Kidney (tissue), 13 donors: ENCODE measurements at regions not wholly inside any gene's neighbourhood (a gene's known extent, or its start where the extent isn't known, plus 50 kb on each side); places are given as distances from the start of the nearest gene placed in this dataset.

Experiments
- DNase-seq, 5 donors: peaks; one replicate each; pipeline ENCODE4 v3.0.0-alpha.2; 2013 to 2020
- FAIRE-seq: peaks from 2 replicates; lab custom pipeline; 2012; peaks lifted over from hg19 to GRCh38; lab: Jason Lieb, UNC
- H3K27ac ChIP-seq, 2 donors: one replicate each; pipeline ENCODE4 v1.7.0; 2013; ENCODE audit warnings: low read depth in 2 of 2, low read length in 2 of 2, inconsistent platforms in 1 of 2
- H3K27me3 ChIP-seq: one replicate; pipeline ENCODE4 v1.7.1; 2013; ENCODE audit warnings: low read length, inconsistent platforms; ENCODE audit not compliant: control insufficient read depth, insufficient read depth
- H3K36me3 ChIP-seq, 3 donors: one replicate each; pipeline versions ENCODE4 v1.7.0 to v1.7.1; 2013; ENCODE audit warnings: low read length in 3 of 3, control low read depth in 1 of 3, inconsistent platforms in 1 of 3; ENCODE audit not compliant: insufficient read depth in 3 of 3, control insufficient read depth in 2 of 3
- H3K4me1 ChIP-seq, 3 donors: one replicate each; pipeline versions ENCODE4 v1.7.0 to v1.7.1; 2013; ENCODE audit warnings: low read length in 3 of 3, inconsistent platforms in 1 of 3, low read depth in 1 of 3; ENCODE audit not compliant: control insufficient read depth in 2 of 3, insufficient read depth in 2 of 3
- H3K4me3 ChIP-seq, 3 donors: one replicate each; pipeline versions ENCODE4 v1.7.0 to v1.8.1; 2013; ENCODE audit warnings: low read length in 3 of 3, control low read depth in 1 of 3, inconsistent platforms in 1 of 3
- H3K9ac ChIP-seq, 3 donors: one replicate each; pipeline versions ENCODE4 v1.7.0 to v1.7.1; 2013; ENCODE audit warnings: low read length in 3 of 3, control low read depth in 1 of 3, inconsistent platforms in 1 of 3
- H3K9me3 ChIP-seq, 3 donors: one replicate each; pipeline versions ENCODE4 v1.7.0 to v1.7.1; 2013; ENCODE audit warnings: low read length in 3 of 3, control low read depth in 1 of 3, inconsistent platforms in 1 of 3; ENCODE audit not compliant: control insufficient read depth in 2 of 3, insufficient read depth in 1 of 3
- CTCF ChIP-seq: IDR thresholded peaks from 3 replicates; pipeline ENCODE4 v1.5.1; 2012; ENCODE audit warnings: mild to moderate bottlenecking, moderate library complexity, borderline replicate concordance; ENCODE audit not compliant: insufficient read depth; ENCODE audit errors: extremely low read depth
- intact Hi-C: fragments of 100-400 bp; cut with DNase I; formaldehyde crosslinking; loops from one replicate; pipeline ENCODE4 v1.11.1; 2022
- donor health status: control.
- donor health status: control.
- donor health status: control.
- donor health status: control.
- donor health status: control.
- donor health status: DM: yes; HTN: yes; CAD: no.
- donor health status: Normal renal cell carcinoma (clear cell type).

GRCh38 chr1:30418939-30419720 lies 304.3 kb downstream of the MATN1 start:
- intact Hi-C loops = no loop called here
- FAIRE-seq = no peak
- H3K4me3 ChIP-seq = no peak overlapping the region
- H3K4me1 ChIP-seq = no peaks in the 10 kb centered on the region
- no peak overlapping the region for H3K27ac ChIP-seq
- no peak for TF ChIP-seq CTCF
- no peak overlapping the region for H3K9ac ChIP-seq
- H3K9me3 ChIP-seq = no peaks in the 10 kb centered on the region
- no peaks in the 10 kb centered on the region for H3K27me3 ChIP-seq
- DNase-seq = no peak
- H3K36me3 ChIP-seq = no peaks in the 10 kb centered on the region

- DNase-seq = peak in 3 of 5 donors; percentile 24 to 61 (median 60)
- Histone ChIP-seq H3K36me3 (no peaks in the 10 kb centered on the region), H3K27me3 (no peaks in the 10 kb centered on the region), H3K9ac (no peak overlapping the region), H3K27ac (no peak overlapping the region), H3K9me3 (no peaks in the 10 kb centered on the region), H3K4me3 (no peak overlapping the region), H3K4me1 (no peaks in the 10 kb centered on the region)
- no peak for FAIRE-seq
- intact Hi-C loops = no loop called here
- no peak for TF ChIP-seq CTCF
Measured at GRCh38 chr1:30418061-30418938, 305.1 kb downstream of the MATN1 start.

GRCh38 chr1:30417701-30418046 lies 305.7 kb downstream of the MATN1 start:
- no peak for TF ChIP-seq CTCF
- no peak overlapping the region for H3K4me3 ChIP-seq
- DNase-seq (no peak), FAIRE-seq (no peak)
- intact Hi-C loops = no loop called here
- H3K9ac ChIP-seq = no peak overlapping the region
- H3K4me1 ChIP-seq = no peaks in the 10 kb centered on the region
- H3K9me3 ChIP-seq = no peaks in the 10 kb centered on the region
- no peaks in the 10 kb centered on the region for H3K27me3 ChIP-seq
- no peaks in the 10 kb centered on the region for H3K36me3 ChIP-seq
- no peak overlapping the region for H3K27ac ChIP-seq
